Loucy (cell line): ENCODE measurements at regions not wholly inside any gene's neighbourhood (a gene's known extent, or its start where the extent isn't known, plus 50 kb on each side); places are given as distances from the start of the nearest gene placed in this dataset.

Source experiments
- H2AFZ ChIP-seq: fragments of 200-600 bp; sonication (generic); 2 replicates; pipeline ENCODE4 v1.6.0; 2016; ENCODE audit warnings: antibody characterized with exemption, mild to moderate bottlenecking, low read length, moderate library complexity
- H3F3A ChIP-seq: fragments of 200-600 bp; 2 replicates; pipeline ENCODE4 v1.6.0; 2016; ENCODE audit warnings: antibody characterized with exemption, low read depth, mild to moderate bottlenecking
- H3K27me3 ChIP-seq: fragments of 200-600 bp; sonication (generic); 2 replicates; pipeline ENCODE4 v1.6.1; 2014; ENCODE audit warnings: low read length, mild to moderate bottlenecking; ENCODE audit not compliant: insufficient read depth, poor library complexity, severe bottlenecking
- H3K36me3 ChIP-seq: fragments of 200-600 bp; sonication (generic); 2 replicates; pipeline ENCODE4 v1.6.1; 2016; ENCODE audit warnings: low read length; ENCODE audit not compliant: insufficient read depth
- H3K4me1 ChIP-seq: fragments of 200-600 bp; sonication (generic); 2 replicates; pipeline ENCODE4 v1.5.1; 2014; ENCODE audit warnings: low read length, mild to moderate bottlenecking; ENCODE audit not compliant: insufficient read depth, poor library complexity, severe bottlenecking
- H3K4me2 ChIP-seq: fragments of 200-600 bp; sonication (generic); 2 replicates; pipeline ENCODE4 v1.6.0; 2014; ENCODE audit warnings: antibody characterized with exemption, low read length, low read depth, mild to moderate bottlenecking; ENCODE audit not compliant: poor library complexity, severe bottlenecking
- H3K4me3 ChIP-seq: fragments of 200-600 bp; sonication (generic); 2 replicates; pipeline ENCODE4 v1.5.1; 2014; ENCODE audit warnings: low read length, mild to moderate bottlenecking, mixed read lengths; ENCODE audit not compliant: poor library complexity, severe bottlenecking
- H3K79me2 ChIP-seq: fragments of 200-600 bp; sonication (generic); 2 replicates; pipeline ENCODE4 v1.6.1; 2014; ENCODE audit warnings: low read length; ENCODE audit not compliant: insufficient read depth
- H3K9ac ChIP-seq: fragments of 200-600 bp; sonication (generic); 2 replicates; pipeline ENCODE4 v1.6.0; 2014; ENCODE audit warnings: mild to moderate bottlenecking, low read depth, low read length, moderate library complexity; ENCODE audit not compliant: poor library complexity, severe bottlenecking
- H3K9me2 ChIP-seq: fragments of 200-600 bp; sonication (generic); replicated peaks from 2 replicates; pipeline ENCODE4 v1.6.1; 2016; ENCODE audit warnings: low read depth, low read length, mixed read lengths
- H3K9me3 ChIP-seq: fragments of 200-600 bp; sonication (generic); 2 replicates; pipeline ENCODE4 v1.6.1; 2014; ENCODE audit warnings: mild to moderate bottlenecking, antibody characterized with exemption, low read length, low read depth; ENCODE audit not compliant: insufficient read depth
- H4K20me1 ChIP-seq: fragments of 200-600 bp; sonication (generic); 2 replicates; pipeline ENCODE4 v1.6.0; 2014; ENCODE audit warnings: antibody characterized with exemption, low read length, mild to moderate bottlenecking; ENCODE audit not compliant: insufficient read depth, poor library complexity, severe bottlenecking
- CTCF ChIP-seq: fragments of 200-600 bp; sonication (generic); conservative IDR thresholded peaks from 2 replicates; pipeline ENCODE4 v1.5.1; 2014; ENCODE audit warnings: mild to moderate bottlenecking, antibody characterized with exemption, low read length
- EZH2phosphoT487 ChIP-seq: fragments of 200-600 bp; IDR thresholded peaks from 2 replicates; pipeline ENCODE4 v1.6.1; 2018; ENCODE audit warnings: antibody characterized with exemption, mild to moderate bottlenecking, moderate library complexity, borderline replicate concordance

- Histone ChIP-seq H3F3A (no peaks in the 10 kb centered on the region), H3K9me3 (no peaks in the 10 kb centered on the region; the same call in 1 of the 2 replicates), H4K20me1 (no peaks in the 10 kb centered on the region), H3K9ac (no peak overlapping the region), H3K36me3 (no peaks in the 10 kb centered on the region), H3K79me2 (no peaks in the 10 kb centered on the region), H3K9me2 (no peaks in the 10 kb centered on the region), H3K4me3 (no peak overlapping the region), H3K27me3 (no peaks in the 10 kb centered on the region), H3K4me2 (no peak overlapping the region), H3K4me1 (no peaks in the 10 kb centered on the region), H2AFZ (no peak overlapping the region)
- TF ChIP-seq EZH2phosphoT487 (no peak), CTCF (no peak)
Measured at GRCh38 chr13:109389892-109390345, 396.5 kb downstream of the IRS2 start.

GRCh38 chr13:109389456-109389855 lies 396.9 kb downstream of the IRS2 start:
- no peaks in the 10 kb centered on the region for H3K36me3 ChIP-seq
- no peak overlapping the region for H3K4me2 ChIP-seq
- H3K79me2 ChIP-seq, result no peaks in the 10 kb centered on the region
- H3K4me1 ChIP-seq, result no peaks in the 10 kb centered on the region
- H3K4me3 ChIP-seq, result no peak overlapping the region
- no peaks in the 10 kb centered on the region for H3K27me3 ChIP-seq
- no peak overlapping the region for H3K9ac ChIP-seq
- TF ChIP-seq EZH2phosphoT487, result no peak
- no peak for TF ChIP-seq CTCF
- no peak overlapping the region for H2AFZ ChIP-seq
- no peaks in the 10 kb centered on the region; the same call in 1 of the 2 replicates for H3K9me3 ChIP-seq
- H3K9me2 ChIP-seq, result no peaks in the 10 kb centered on the region
- no peaks in the 10 kb centered on the region for H4K20me1 ChIP-seq
- H3F3A ChIP-seq, result no peaks in the 10 kb centered on the region

- no peaks in the 10 kb centered on the region for H3K36me3 ChIP-seq
- H3K4me2 ChIP-seq, result no peak overlapping the region
- no peaks in the 10 kb centered on the region for H3K4me1 ChIP-seq
- no peaks in the 10 kb centered on the region for H3K79me2 ChIP-seq
- H3K9ac ChIP-seq, result no peak overlapping the region
- no peak for TF ChIP-seq EZH2phosphoT487
- TF ChIP-seq CTCF, result no peak
- no peaks in the 10 kb centered on the region for H4K20me1 ChIP-seq
- H3K27me3 ChIP-seq, result no peaks in the 10 kb centered on the region
- H3K9me3 ChIP-seq, result no peaks in the 10 kb centered on the region; the same call in 1 of the 2 replicates
- no peak overlapping the region for H3K4me3 ChIP-seq
- H3K9me2 ChIP-seq, result no peaks in the 10 kb centered on the region
- H2AFZ ChIP-seq, result no peak overlapping the region
- H3F3A ChIP-seq, result no peaks in the 10 kb centered on the region
Measured at GRCh38 chr13:109387471-109387870, 398.9 kb downstream of the IRS2 start.
